ENCODE measurements at regions not wholly inside any gene's neighbourhood (a gene's known extent, or its start where the extent isn't known, plus 50 kb on each side); places are given as distances from the start of the nearest gene placed in this dataset.

GRCh38 chr20:4095639-4096038 lies 53.0 kb upstream of the SMOX start:
- Histone ChIP-seq H3K4me3 (ENCODE audit: low read length) (no peak overlapping the region), H3K4me1 (ENCODE audit: low read length) (peaks cover 3% of the 10 kb centered on the region; the same call in 1 of the 2 replicates), H4K20me1 (ENCODE audit: insufficient read depth, low read length) (no peaks in the 10 kb centered on the region), H3K9ac (ENCODE audit: low read length) (no peak overlapping the region), H3K79me2 (ENCODE audit: low read length) (no peaks in the 10 kb centered on the region), H2AFZ (ENCODE audit: low read depth, low read length) (no peak overlapping the region), H3K27me3 (ENCODE audit: low read depth, low read length) (peaks cover 16% of the 10 kb centered on the region; the same call in 1 of the 2 replicates), H3K36me3 (replicated peaks; ENCODE audit: low read depth, low read length) (peaks cover 3% of the 10 kb centered on the region), H3K4me2 (ENCODE audit: low read length) (no peak overlapping the region), H3K9me3 (ENCODE audit: insufficient read depth, low read length) (peaks cover 14% of the 10 kb centered on the region), H3K27ac (ENCODE audit: low read length) (no peak overlapping the region)
- TF ChIP-seq CTCF (IDR thresholded peaks at IDR 0.05; ENCODE audit: low read depth, low read length) (no peak), EZH2phosphoT487 (IDR thresholded peaks at IDR 0.05; ENCODE audit: low read depth) (no peak)

GRCh38 chr20:4091490-4092479 lies 56.8 kb upstream of the SMOX start:
- H3K4me3 ChIP-seq (ENCODE audit: low read length) = no peak overlapping the region
- H2AFZ ChIP-seq (ENCODE audit: low read depth, low read length) = no peak overlapping the region; the same call in 1 of the 2 replicates
- peaks cover 12% of the 10 kb centered on the region; the same call in 1 of the 2 replicates for H3K27me3 ChIP-seq (ENCODE audit: low read depth, low read length)
- H3K27ac ChIP-seq (ENCODE audit: low read length) = no peak overlapping the region
- H3K4me2 ChIP-seq (ENCODE audit: low read length) = peak overlapping the region; percentile 20; the same call in 1 of the 2 replicates
- peaks cover 3% of the 10 kb centered on the region for H3K36me3 ChIP-seq (replicated peaks; ENCODE audit: low read depth, low read length)
- TF ChIP-seq EZH2phosphoT487 (IDR thresholded peaks at IDR 0.05; ENCODE audit: low read depth) (no peak), CTCF (IDR thresholded peaks at IDR 0.05; ENCODE audit: low read depth, low read length) (peak; percentile 80)
- H3K4me1 ChIP-seq (ENCODE audit: low read length) = 0 out of 2 replicates have a peak, but pooled peaks cover 3% of the 10 kb centered on the region
- no peak overlapping the region for H3K9ac ChIP-seq (ENCODE audit: low read length)
- H3K9me3 ChIP-seq (ENCODE audit: insufficient read depth, low read length) = peaks cover 14% of the 10 kb centered on the region
- no peaks in the 10 kb centered on the region for H3K79me2 ChIP-seq (ENCODE audit: low read length)
- H4K20me1 ChIP-seq (ENCODE audit: insufficient read depth, low read length) = no peaks in the 10 kb centered on the region

GRCh38 chr20:4090756-4091489 lies 57.7 kb upstream of the SMOX start:
- Histone ChIP-seq H3K4me2 (ENCODE audit: low read length) (no peak overlapping the region), H3K27me3 (ENCODE audit: low read depth, low read length) (peaks cover 16% of the 10 kb centered on the region; the same call in 1 of the 2 replicates), H3K9me3 (ENCODE audit: insufficient read depth, low read length) (peaks cover 13% of the 10 kb centered on the region), H2AFZ (ENCODE audit: low read depth, low read length) (no peak overlapping the region; the same call in 1 of the 2 replicates), H3K9ac (ENCODE audit: low read length) (no peak overlapping the region), H3K27ac (ENCODE audit: low read length) (no peak overlapping the region), H4K20me1 (ENCODE audit: insufficient read depth, low read length) (no peaks in the 10 kb centered on the region), H3K79me2 (ENCODE audit: low read length) (no peaks in the 10 kb centered on the region), H3K36me3 (replicated peaks; ENCODE audit: low read depth, low read length) (peaks cover 3% of the 10 kb centered on the region), H3K4me3 (ENCODE audit: low read length) (no peak overlapping the region), H3K4me1 (ENCODE audit: low read length) (0 out of 2 replicates have a peak, but pooled peaks cover 3% of the 10 kb centered on the region)
- TF ChIP-seq CTCF (IDR thresholded peaks at IDR 0.05; ENCODE audit: low read depth, low read length) (no peak), EZH2phosphoT487 (IDR thresholded peaks at IDR 0.05; ENCODE audit: low read depth) (no peak)
